Kidney tubule cell (primary cell): ENCODE measurements at regions not wholly inside any gene's neighbourhood (a gene's known extent, or its start where the extent isn't known, plus 50 kb on each side); places are given as distances from the start of the nearest gene placed in this dataset.
A peak's percentile ranks its signal among the peaks of the same experiment; 100 is the strongest.

Experiments used
- DNase-seq: peaks from one replicate; pipeline ENCODE4 v3.0.0-alpha.2; 2018; ENCODE audit warnings: low spot score

DNA sequence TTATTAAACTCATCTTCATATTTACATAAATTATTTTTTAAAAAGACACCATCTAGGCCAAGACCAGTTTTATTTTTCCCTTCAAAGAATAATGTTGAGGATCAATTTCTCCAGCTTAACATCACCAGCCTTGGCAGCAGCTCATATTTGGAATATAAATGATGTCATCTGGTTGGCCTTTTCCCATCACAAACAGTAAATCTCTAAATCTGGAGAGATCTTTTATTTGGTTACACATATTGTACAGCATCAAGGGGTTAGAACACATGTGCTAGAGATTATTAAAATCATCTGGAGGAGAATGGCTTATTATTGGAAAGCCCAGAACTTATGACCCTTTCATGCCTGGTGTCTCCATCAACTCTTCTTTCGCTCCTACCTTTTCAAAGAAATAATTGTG, 508.8 kb downstream of the PLPP3 start:
- DNase-seq = no peak

DNA sequence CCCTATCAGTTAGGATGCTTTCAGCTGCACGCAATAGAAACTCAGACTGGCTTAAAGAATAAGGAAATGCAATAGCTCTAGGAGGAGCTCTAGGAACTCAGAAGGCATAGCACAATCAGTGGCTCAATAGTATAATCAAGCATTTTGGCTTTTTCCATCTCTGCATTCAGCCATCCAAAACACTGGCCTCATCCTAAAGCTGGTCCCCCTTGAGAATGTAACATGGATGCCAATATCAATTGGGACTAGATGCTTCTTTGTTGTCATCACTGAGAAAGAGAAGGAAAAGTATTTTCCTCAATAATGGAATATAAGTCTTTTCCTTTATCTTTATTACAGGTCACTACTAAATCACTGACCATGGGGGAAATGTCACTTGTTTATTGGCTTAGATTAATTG, 509.5 kb downstream of the PLPP3 start:
- no peak for DNase-seq

DNA sequence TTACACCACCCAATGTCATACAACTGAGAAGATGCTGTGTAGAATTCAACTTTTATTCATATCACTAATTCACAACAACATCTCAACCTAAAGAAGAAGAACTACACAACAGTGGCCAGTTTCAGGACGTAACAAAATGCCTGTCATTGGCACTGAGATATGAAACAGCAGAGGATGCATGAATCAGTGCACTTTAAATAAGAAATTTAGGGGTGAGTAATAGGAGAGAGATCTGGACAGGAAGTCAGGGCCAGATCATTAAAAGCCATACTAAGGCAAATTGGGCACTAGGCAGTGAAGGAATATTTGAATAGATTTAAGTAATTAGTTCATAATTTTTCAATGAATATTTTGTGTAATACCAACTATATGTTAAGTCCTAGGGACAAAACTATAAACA, 510.5 kb downstream of the PLPP3 start:
- DNase-seq = peak; percentile 63

DNA sequence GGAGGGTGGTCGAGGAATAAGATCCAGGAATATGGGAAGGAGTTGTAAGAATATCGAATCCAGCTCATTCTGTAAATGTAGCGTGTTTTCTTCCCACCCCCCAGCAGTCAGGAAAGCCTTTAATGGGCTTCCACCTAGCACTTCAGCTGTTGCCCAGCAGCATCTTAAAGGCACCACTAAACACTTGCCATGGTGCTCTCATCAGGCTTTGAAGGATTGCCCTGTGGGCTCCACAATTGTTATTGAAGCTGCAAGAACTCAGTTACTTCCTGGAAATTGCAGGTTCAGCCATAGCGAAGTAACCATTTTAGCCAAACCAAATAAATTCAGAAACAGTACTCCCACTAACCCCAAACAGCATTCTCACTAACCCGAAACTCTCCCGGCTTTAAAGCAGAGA, 511.2 kb downstream of the PLPP3 start:
- no peak for DNase-seq

DNA sequence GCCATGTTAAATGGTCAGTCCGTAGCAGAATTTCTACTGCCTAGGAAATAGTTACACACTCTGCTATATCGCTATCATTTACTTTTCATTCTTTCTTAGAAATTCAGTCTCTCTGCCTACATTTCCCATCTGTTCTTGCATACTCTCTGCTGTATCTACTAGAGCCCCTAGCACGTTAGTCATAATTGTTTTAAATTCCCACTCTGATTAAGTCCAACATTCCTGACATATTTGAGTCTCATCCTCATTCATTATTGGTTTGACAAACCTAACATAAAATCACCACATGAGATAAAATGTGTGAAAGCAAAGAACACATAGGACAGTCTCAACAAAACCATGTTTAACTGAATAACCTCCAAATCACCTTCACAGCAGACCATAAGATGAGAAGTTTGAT, 513.6 kb downstream of the PLPP3 start:
- DNase-seq = peak; percentile 54

DNA sequence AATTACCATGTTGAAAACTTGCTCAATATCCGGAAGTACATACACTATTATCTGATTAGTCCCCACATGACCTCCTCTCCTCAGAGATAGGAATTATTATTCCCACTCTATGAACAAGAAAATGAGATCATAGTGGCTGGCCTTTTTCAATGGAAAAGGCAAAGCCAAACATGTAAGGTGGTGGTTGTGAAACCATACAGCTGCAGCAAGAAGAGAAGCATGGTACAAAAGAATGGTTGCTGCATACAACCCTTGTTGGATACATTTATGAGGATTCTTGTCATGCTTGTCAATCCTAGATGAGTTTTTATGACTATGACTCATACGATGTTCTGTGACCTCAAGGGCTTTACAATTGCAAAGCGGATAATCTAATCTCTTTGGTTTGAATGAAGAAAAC, 514.7 kb downstream of the PLPP3 start:
- peak; percentile 37 for DNase-seq

DNA sequence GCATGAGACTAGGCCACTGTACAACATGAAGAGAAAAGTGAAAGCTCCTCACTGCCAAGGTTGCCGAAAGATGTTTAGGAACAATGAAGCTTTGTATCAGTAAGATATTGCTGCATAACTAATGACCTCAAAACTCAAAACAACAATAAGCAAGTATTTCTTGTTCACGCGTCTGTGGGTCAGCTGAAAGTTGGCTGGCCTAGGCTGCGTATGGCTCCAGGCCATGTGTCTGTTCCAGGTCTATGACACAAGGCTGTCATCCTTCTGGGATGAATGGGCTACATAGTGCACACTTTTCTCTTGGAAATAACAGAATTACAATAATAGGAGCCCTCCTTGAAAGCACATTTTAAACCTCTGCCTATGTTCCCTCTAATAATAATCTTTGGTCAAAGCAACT, 515.9 kb downstream of the PLPP3 start:
- DNase-seq = no peak

DNA sequence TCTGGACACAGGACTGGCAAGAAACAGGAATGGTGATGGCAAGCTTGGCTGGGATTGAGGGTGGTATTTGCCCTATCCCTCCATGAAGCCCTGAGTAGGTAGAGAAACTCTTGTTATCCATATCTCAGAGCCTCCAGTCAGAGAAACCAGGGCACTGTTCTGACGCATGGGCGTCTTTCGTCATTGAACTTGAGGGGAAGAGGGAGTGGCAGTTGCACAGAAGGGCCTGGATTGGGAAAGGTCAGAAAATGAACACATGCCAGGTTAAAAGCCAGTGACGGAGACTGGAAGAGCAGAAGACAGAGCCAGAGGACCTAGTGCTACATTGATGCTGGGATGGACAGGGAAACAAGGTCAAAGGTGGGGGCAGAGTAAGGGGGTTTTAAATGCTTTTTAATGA, 516.7 kb downstream of the PLPP3 start:
- no peak for DNase-seq

DNA sequence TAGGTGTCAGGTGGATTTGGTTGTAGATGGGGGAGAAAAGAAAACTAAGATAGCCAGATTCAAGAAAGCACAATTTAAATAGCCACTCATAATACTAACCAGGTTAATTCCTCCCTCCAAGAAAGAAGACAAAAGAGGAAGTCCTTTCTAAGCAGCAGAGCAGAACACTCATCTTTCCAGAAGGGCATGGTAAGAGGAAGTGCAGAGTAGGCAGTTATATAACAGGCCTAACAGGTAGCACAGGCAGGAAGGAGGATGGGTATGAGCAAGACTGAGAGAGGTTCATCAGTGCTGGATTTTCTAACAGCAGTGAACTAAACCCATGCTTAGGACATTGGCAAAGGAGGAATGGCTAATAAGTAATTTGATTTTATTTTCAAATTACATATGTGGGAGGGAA, 517.5 kb downstream of the PLPP3 start:
- DNase-seq = peak; percentile 44

DNA sequence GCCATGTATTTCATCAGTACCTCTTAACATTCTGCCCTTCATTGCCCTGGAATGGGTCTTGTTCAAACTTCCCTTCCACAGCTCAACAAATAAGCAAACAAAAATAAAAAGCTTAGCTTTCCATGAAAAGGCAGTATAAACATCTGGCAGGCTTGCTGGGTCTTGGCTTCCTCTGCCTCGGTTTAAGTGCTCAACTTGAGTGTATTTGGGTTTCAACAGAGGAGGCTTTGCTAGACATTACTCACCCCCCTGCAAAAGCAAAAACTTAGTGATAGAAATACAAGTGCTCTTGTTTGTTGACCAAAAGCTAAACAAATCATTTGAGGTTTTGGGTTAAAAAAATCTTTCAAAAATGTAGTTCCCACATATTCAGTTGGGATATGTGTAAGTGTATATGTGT, 518.5 kb downstream of the PLPP3 start:
- DNase-seq = no peak

DNA sequence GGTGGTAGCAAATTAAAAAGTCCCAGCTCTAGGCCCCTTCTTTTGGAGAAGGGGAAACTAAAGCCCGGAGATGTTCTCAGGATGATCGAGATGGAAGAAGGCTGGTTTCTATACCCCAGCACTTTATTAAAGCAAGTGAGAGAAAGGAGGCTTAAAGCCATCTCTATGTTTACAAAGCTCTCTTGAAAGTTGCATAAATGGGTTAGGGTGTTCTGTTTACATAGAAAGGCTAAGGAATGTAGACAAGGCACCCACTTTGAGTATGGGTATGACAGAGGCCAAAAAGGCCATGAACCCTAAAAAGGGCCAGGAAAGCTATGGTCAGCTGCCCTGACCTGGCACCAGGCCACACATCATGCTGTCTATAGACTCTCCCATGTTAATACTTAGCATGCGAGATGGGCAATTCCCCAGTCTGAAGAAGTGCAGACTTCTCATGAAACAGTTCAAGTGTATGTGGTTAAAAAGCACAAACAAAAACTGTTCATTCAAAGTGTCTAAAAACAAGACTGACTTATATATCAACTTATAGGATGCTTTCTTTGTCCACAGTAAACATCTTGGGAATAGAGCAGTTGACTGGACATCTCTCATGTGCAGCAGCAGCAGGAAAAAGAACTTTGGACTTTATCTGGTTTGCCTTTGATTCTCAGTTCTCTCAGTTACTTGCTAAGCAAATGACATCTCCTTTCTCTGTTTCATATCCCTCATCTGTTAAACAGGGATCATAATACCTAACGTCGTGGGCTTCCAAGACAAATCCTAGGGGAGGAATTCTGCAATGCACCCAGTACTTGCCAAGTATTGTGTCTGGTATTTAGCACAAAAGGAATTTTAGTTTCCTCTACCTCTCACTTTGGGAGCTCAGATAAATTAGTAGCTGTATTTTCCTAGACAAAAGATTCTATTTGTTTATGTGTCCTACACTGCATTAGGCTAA, 521.6 kb downstream of the PLPP3 start:
- DNase-seq = no peak

DNA sequence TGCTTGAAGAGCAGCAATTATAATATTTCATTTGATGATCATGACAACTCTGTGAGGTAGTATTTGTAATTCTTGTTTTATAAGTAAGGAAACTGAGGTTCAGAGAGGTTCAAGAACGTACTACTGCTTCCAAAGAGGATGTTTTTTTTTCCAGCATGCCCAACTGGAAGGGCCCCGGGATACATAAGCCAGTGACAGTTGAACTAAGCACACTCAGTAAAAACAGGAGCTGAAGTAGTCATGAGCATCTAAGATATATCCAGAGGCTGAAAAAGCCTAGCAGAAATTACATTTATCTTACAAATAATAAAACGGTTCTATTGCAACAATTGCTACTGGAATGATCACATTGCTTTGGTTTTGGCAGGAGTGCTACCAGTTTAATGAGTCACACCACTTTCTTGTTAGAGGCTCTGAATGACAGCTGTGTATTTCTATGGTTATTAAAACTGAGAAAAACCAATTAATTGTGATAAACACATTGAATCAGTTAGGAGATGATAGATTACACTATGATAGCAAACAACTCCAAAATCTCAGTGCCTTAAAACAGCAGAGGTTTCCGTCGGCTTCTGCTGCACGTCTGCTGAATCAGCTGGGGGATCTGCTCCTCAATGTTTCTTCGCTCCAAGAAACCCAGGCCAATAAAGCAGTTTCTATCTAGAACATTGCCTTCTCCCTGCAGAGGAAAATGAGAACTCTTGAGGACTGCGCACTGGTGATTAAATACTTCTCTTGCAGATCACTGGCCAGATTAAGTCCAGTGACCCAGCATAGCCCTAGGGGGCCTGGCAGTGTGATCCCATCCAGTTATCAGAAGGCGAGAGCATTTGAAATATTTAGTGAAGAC, 522.7 kb downstream of the PLPP3 start:
- DNase-seq = no peak

DNA sequence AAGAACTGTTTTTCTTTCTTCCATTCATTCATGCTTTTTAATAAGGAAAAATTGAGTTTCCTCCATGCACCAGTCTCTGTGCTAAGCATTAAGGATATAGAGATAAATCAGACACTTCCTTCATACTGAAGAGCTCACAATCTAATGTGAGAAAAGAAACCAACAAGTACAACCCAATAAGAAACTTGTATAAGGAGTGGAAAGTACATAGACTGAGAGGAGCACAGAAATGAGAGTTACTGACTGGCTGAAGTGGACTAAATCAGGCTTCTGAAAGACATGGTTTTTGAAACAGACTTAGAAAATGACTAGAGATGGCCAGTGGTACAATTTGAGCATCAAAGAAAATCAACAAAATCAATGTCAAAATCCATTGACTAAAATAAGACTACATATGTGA, 524.4 kb downstream of the PLPP3 start:
- DNase-seq = no peak

DNA sequence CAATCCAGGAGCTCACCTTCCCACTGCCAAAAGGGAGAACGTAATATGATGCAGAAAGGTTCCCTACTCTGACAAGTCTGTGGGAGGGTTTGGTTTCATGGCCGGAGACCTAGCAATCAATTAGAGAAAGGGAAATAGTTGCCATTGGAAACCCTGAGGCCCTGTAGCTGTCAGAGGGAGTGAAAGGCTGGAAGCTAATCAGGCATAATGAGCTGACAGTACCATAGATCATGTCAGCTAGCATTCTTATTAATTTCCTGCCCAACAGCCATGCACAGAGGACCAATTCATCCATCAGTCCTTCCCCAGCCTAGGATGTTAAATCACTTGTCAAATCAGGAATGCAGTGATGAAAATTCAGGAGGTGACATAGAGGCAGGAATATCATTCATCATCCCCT, 527.3 kb downstream of the PLPP3 start:
- no peak for DNase-seq

DNA sequence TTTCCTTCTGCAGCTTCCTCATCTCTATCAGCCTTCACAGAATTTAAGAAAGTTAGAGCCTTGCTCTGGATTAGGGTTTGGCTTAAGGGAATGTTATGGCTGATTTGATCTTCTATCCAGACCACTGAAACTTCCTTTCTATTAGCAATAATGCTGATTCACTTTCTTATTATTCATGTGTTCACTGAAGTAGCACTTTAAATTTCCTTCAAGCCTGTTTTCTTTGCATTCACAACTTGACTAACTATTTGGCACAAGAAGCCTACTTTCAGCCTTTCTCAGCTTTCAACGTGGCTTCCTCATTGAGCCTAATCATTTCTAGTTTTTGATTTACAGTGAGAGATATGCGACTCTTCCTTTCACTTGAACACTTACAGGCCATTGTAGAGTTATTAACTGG, 528.5 kb downstream of the PLPP3 start:
- peak; percentile 63 for DNase-seq

DNA sequence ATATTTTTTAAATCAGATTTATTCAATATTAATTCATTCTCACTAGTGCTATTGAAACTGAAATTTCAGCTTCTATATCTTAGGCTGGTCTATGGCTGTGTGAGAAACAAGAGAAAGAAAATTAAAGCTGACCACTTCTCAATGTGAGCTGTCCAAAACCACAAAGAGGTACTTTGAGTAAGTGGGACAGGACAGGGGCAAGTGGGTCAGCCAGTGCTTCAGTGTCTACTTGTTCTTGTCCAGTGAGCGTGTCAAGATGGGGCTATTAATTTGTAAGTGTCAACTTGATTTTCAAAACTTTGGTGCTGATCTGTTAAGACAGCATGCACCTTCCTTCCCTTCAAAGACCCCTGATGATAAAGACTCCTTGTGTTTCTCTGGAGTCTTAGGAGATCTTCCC, 533.9 kb downstream of the PLPP3 start:
- no peak for DNase-seq

DNA sequence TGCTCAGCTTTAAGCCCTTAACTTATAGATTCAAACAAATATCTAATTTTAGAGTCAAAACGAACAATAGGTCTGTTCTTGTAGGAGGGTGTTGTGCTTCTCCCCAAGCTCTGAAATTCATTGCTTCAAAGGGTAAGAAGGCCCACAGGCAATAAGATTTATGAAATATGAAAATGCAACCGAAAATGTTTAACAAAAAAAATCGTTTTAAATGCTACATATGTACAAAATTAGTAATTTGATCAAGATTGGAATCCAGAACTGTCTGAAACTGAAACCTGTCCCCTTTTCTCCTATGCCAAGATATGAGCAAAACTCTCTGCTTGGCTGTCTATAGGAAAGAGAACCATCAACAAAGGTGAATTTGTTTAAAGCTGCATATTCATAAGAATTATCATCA, 534.3 kb downstream of the PLPP3 start:
- no peak for DNase-seq

DNA sequence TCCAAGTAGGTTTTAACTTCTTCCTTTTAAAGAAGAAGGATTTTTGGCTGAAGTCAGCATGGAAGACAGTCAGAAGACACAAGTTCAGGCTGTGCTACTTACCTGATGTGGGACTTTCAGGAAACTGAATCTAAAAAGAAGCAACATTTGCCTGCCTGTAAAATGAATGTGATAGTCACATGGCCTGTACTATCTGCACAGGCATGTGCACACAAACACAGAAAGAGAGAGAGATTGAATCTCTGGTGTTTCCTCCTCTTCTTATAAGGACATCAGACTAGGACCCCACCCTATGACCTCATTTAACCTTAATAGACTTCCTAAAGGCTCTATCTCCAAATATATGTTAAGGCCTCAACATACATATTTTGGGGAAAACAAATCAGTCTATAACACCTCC, 542.9 kb downstream of the PLPP3 start:
- DNase-seq = no peak

DNA sequence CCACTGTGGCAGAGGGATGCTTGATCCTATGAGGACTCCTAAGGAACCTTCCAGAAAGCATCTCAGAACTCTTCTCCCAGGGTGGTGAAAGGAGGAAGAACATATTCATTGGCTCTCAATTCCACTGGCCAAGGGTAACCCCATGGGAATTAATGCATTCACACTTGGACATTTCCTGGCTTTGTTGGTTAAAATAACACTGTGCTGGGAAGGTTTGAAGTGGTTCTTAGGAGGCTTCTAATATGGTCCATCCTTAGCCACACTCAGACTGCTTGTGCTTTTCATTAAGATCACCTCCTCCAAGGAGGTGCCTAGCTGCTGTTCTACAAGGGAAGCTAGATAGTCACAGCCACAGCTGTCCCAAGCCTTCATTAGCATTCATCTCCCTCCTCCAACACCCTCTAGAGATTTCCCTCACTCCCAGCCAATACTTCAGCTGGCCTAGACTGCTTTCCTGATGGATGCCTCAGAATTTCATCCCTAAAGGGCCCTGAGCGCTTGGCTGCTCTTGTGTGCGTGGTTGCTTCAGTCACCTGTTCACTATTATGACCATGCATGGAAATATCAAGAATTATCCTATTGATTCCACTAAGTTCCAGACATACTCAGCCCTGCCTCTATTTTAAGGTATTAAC, 544.4 kb downstream of the PLPP3 start:
- DNase-seq = peak; percentile 56

DNA sequence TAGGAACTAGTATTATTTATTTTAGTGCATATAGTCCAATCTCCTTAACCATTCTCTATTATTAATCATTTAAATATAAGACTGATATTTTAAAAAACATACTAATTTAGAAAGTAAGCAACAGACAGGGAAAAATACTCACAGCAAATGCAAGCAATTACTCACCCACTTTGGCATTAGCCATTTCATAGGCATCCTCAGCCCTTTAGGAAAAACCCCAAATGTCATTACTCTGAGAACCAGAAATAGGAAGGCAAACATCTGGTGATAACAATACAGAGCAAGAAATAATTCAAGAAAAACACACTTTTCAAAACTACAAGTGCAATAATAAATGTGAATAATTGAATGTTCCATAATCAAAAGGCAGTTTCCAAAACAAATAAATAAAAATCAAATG, 545.1 kb downstream of the PLPP3 start:
- peak; percentile 13 for DNase-seq

DNA sequence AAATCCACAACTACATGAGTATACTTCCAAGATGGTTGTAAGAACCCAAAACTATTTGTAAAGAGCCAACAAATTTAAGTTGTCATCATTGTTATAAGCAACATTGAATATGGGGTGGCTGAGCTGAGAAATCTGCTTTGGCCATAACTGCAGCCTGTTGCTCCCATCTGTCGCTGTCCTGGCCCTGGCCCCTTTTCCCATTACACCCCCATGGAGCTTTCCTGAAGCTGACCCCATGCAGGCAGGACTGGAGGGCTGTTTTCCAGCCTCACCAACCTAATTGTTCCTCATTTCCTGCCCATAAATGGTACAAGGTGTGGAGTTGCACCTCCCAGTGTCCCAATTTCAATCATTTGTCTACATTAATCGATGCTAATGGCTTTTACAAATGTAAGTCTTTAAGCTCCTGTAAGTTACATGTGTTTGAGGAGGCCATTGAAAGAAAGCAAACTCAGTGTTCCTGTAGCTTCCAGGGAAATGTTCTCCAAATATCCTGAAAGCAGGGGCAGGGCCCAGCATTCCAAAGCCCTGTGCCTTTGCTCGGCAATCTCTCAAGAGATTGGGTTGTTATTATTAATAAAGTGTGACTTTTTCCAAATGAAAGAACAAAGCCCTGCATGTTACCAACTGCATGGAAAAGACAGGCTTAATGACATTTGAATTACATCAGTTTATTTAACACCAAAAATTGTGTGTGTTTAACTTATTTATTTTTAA, 545.9 kb downstream of the PLPP3 start:
- DNase-seq = no peak

DNA sequence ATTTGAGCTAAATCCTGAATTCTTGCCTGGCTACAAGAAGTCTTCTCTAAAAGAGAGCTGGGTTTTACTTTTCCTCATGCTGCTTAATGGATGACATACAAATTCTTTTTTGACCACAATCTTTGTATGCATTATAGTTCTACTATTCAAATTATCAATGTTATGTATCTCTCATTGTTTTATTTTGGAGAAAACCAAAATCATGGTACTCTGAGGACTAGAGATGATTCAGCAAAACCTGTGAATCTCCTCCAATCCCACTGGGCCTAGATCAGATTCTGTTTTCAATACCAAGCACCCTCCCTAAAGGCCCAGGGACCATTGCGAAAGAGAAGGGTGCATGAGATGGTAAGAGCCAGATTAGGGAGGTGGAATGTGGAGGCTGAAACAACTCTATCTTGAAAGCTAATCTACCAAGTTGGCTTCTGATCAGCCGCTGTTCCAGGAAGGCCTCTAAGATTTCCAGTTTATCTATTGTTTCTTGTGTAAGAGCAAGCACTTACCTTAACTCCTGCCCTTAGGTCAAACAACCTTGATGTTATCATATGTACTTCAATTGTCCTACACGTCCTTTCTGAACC, 547.2 kb downstream of the PLPP3 start:
- no peak for DNase-seq
